GM19452 (cell line): ENCODE measurements at regions not wholly inside any gene's neighbourhood (a gene's known extent, or its start where the extent isn't known, plus 50 kb on each side); places are given as distances from the start of the nearest gene placed in this dataset.
"Not testable (repeated sequence)": the region's sequence is repeated elsewhere in the genome, so short reads cannot be mapped to it uniquely, and the experiment has no call there.

Experiments used
- ATAC-seq: cut with Tn5 transposase; IDR thresholded peaks from one replicate; pipeline ENCODE4 v1.9.1; 2021; ENCODE audit not compliant: unreplicated experiment

DNA sequence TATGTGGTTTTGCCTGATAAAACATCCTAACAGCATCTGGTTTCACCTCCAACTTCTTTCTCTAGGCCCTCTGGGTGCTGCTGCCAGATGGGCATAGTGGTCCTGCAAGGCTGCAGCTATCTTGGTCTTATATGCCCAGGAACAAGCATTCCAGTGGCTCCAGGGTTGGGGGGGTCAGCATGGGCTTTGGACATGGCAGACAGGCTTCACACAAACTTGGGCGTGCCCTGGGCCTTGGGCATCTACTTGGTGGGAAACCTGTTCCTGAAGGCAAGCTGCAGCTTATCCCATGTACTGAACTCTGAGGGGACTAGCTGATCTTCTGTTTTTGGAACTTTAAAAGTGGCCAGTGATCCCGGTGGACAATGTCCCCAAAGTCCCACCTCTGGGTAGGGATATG, 54.9 kb upstream of the ZNF678 start:
- ATAC-seq, result no peak

DNA sequence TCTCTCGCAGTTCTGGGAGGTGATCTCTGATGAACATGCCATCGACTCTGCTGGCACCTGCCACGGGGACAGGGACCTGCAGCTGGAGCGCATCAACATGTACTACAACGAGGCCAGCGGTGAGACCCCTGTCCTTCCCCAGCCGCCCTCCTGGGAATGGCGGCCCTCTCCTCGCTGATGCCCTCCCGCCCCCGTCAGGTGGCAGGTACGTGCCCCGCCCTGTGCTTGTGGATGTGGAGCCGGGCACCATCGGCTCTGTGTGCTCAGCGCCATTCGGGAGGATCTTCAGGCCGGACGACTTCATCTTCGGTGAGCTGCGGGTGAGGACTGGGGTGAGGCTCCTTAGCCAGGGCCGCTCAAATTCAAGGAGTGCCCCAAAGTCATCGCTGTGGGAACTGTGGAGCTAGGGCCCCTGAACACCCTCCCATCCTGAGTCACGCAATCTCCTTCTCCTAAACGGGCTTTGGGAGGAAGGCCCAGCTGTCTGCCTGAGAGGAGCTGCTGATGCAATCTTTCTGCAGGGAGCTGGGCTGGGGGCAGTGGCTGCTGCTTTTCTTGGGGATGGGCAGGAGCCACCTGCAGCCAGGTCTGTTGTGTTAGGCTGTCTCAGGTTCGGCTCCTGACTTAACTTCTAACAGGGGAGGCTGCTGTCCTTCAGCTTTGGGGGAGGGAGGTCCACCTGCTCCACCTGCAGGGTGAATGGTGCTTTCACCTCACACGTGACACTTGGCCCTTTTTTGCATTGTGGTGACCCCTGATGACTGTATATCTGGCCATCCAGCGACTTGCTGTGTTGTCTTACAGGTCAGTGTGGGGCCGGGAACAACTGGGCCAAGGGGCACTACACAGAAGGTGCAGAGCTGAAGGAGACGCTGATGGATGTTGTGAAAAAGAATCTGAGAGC, 56.6 kb upstream of the ZNF678 start:
- ATAC-seq, result not testable (repeated sequence)

DNA sequence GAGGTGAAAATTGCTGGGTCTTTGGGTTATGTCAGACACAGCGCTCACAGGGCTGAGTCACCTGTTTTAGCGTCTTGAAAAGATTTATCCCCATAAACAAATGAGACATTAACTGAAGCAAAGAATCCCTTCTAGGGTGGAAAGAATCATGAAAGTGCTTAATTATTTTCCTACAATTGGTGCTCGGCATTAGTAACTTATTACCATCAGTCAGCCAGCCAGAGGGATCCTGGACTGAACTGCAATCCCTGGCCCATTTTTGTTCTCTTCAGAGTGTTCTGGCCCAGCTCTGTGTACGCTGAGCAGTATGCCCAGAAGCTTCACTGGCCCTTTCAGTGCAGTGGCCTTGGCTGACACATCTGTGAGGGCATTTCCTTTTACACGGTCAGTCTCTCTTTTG, 67.3 kb upstream of the ZNF678 start:
- ATAC-seq, result not testable (repeated sequence)

DNA sequence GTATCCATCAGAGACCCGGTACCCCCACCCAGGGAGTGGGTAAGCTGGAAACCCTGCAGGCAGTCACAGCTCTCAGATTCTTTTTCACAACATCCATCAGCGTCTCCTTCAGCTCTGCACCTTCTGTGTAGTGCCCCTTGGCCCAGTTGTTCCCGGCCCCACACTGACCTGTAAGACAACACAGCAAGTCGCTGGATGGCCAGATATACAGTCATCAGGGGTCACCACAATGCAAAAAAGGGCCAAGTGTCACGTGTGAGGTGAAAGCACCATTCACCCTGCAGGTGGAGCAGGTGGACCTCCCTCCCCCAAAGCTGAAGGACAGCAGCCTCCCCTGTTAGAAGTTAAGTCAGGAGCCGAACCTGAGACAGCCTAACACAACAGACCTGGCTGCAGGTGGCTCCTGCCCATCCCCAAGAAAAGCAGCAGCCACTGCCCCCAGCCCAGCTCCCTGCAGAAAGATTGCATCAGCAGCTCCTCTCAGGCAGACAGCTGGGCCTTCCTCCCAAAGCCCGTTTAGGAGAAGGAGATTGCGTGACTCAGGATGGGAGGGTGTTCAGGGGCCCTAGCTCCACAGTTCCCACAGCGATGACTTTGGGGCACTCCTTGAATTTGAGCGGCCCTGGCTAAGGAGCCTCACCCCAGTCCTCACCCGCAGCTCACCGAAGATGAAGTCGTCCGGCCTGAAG, 69.3 kb upstream of the ZNF678 start:
- not testable (repeated sequence) for ATAC-seq

DNA sequence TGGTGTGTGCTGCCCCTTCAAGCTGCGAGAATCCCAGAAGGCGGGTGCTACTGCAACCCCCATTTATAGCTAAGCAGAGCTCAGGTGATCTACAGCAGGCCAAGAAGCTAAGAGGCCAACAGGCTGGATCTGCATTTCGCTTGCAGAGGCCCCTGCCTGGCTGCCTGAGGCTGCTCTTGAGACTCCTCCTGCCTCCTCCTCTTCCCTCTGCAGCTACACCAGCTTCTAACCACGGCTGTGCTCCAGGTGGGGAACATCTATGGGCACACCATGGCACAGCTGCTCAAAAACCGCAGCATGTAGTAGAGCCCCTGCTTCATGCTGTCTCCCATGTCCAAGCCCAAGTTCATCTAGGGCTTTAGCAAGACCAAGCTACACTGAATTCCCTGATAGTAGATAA, 72.9 kb upstream of the ZNF678 start:
- ATAC-seq, result no peak

DNA sequence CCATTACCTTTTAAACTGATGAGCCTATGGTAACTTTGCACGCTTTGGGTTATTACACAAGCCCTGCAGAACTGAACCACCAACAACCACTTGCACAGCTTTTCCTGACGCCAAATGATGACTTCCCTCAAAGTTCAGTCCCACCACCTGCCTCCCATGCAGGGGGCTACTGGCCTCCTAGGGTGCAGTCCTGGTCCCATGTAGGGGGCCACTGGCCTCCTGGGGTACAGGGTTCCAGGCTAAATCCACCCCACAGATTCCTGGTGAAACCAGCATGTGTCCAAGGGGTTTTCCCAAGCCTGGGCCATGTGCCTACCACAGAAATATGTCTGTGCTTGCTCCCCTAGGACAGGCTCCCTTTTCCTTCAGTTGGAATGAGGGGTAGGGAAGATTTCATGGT, 73.4 kb upstream of the ZNF678 start:
- no peak for ATAC-seq

DNA sequence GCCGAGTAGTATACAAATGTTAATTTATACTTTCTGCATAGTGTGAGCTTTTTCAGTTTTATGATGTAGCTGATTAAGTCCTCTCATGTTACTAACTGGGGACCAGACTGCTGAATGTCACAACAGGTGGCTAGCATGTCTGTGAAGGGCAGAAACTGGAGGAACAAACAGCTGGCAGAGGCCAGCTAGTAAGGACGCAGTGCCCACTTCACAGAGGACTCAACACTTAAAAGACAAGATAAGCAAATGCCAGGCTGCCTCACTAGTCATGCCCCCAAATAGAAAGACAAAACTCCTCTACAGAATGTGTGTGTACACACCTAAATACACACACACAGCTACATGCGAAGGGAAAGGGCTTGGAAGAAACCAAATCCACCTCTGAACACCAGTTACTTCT, 73.8 kb upstream of the ZNF678 start:
- ATAC-seq, result no peak

DNA sequence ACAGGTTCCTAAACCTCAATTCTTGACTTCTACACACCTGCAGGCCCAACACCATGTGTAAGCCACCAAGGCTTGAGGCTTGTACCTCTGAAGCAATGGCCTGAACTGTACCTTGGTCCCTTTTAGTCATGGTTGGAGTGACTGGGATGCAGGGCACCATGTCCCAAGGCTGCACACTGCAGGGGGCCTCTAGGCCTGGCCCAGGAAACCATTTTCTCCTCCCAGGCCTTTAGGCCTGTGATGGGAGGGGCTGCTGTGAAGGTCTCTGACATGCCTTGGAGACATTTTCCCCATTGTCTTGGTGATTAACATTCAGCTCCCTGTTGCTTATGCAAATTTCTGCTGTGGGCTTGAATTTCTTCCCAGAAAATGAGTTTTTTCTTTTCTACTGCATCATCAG, 75.8 kb upstream of the ZNF678 start:
- ATAC-seq, result no peak

DNA sequence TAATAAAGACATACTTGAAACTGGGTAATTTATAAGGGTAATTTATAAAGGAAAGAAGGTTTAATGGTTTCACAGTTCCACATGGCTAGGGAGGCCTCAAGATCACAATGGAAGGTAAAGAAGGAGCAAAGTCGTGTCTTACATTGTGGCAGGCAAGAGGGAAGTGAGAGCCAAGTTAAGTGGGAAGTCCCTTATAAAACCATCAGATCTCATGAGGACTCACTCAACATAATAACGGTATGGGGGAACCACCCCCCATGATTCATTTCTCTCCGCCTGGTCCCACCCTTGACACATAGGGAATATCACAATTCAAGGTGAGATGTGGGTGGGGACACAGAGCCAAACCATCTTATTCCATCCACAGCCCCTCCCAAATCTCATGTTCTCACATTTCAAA, 76.8 kb upstream of the ZNF678 start:
- ATAC-seq, result no peak

DNA sequence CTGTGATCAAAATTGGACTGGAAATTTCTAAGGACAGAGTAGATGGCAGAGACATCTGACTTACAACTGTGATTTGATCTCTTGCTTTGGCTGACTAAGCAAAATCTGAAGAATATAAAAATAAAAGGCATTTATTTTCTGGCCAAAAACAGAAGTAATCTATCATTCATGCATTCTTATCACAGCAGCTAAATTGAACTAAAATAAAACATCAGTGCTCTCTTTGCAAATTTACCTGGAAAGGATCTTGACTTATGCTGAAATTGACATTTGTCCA, 81.4 kb upstream of the ZNF678 start:
- no peak for ATAC-seq

DNA sequence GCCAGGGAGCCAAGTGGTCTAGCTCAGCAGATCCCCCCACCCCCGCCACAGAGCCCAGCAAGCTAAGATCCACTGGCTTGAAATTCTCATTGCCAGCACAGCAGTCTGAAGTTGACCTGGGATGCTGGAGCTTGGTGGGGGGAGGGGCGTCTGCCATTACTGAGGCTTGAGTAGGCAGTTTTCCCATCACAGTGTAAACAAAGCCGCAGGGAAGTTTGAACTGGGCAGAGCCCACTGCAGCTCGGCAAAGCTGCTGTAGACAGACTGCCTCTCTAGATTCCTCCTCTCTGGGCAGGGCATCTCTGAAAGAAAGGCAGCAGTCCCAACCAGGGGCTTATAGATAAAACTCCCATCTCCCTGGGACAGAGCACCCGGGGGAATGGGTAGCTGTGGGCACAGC, 89.3 kb upstream of the ZNF678 start:
- not testable (repeated sequence) for ATAC-seq

DNA sequence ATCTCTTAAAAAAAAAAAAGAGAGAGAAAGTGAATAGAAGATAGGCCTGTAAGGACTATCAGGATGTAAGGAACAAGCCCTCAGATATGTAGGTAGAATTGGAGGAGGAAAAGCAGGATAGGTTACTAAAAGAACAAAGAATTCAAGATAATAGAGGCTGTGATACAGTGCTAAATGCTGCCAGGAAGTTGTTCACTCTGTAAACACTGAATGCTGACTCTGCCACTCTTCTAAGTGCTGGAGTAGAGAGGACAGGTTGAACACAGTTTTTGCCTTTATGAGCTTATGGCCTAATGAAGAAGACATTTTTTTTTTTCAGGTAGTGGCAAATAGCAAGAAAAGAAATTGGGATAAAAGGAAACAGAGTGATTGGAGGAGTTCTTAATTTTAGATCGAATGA, 90.6 kb upstream of the ZNF678 start:
- no peak for ATAC-seq

DNA sequence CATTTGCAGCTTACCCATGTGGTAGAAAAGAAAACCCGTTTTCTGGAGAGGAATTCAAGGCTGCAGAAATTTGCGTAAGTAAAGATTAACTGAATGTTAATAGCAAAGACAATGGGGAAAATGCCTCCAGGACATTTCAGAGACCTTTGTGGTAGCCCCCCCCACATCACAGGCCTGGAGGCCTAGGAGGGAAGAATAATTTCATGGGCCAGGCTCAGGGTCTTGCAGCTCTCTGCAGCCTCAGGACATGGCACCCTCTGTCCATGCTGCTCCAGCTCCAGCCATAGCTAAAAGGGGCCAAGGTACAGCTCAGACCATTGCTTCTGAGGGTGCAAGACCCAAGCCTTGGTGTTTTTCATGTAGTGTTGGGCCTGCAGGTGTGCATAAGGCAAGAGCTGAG, 92.7 kb upstream of the ZNF678 start:
- ATAC-seq, result no peak

DNA sequence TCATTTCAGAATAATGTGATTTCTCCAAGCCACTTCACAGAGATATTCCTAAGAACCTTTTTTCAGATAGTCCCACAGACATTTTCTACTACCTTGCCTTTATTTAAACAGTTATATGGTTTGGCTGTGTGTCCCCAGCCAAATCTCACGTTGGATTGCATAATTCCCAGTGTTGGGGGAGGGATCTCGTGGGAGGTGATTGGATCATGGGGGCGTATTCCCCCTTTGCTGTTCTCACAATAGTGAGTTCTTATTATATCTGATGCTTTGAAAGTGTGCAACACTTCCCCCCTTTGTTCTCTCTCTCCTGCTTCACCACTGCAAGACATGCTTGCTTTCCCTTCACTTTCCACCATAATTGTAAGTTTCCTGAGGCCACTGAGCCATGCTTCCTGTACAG, 93.6 kb upstream of the ZNF678 start:
- ATAC-seq, result no peak

DNA sequence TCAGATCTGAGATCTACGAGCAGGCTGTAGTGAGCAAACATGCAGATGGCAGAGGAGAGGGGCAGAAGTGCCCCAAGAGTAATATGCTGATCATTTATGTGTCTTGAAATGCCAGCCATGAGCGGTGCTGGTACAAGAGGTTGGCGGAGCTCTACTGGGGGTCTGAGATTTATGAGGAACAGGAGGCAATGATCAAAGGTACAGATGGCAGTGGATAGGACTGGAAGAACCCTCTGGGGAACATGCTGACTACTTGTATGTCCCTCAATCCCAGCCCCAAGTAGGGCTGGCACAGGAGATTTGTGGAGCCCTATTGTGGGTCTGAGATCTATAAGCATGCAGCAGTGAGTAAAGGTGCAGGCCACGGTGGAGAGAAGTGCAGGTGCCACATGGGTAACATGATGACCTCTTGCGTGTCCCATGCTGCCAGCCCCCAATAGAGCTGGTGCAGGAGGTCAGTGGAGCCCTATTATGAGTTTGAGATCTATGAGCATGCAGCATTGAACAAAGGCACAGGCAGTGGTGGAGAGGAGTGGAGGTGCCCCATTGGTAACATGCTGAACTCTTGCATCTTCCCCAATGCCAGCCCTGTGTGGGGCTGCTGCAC, 97.2 kb upstream of the ZNF678 start:
- no peak for ATAC-seq

DNA sequence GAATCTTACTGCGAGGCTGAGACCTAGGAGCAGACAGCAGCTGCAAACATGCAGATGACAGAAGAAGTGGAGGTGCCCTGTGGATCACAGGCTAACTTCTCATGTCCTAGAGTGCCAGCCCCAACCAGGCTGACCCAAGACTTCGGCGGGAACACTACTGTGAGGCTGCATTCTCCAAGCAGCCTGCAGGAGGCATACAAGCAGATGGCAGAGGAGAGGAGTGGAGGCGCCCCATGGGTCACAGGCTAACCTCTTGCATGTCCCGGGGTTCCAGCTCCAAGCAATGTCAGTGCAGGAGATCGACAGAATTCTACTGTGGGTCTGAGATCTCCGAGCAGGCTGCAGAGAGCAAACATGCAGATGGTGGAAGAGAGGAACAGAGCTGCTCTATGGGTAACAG, 98.1 kb upstream of the ZNF678 start:
- ATAC-seq, result no peak

DNA sequence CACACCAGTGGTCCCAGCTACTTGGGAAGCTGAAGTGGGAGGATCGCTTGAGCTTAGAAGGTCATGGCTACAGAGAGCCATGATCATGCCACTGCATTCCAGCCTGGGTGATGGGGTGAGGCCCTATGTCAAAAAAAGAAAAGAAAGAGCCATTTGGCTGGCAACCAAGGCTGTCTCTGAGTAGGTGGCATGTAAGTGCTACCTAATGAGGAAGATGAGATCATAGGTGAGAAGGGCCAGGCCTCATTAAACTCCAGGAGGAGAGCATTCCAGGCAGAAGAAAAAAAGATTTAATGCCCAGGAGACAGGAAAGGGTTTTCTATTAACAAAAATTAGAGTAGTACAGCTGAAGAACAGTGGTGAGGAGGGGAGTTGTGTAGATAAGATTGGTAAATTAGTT, 103.4 kb upstream of the ZNF678 start:
- ATAC-seq, result no peak

DNA sequence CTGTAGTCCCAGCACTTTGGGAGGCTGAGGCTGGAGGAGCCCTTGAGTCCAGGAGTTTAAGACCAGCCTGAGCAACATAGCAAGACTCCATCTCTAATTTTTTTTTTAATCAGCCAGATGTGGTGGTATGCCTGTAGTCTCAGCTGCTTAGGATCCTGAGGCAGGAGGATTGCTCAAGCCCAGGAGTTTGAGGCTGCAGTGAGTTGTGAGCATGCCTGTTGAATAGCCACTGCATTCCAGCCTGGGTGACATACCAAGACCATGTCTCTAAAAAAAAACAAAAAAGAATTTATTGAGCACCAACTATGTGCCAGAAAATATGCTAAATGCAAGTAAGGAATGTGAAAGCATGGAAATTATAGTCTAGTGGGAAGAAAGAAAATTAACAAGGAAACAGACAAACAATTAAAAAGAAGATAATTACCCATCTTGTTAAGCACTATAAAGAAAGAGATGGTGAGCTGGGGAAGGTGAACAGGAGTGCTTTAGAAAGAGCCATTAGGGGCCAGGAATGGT, 104.0 kb upstream of the ZNF678 start:
- no peak for ATAC-seq

DNA sequence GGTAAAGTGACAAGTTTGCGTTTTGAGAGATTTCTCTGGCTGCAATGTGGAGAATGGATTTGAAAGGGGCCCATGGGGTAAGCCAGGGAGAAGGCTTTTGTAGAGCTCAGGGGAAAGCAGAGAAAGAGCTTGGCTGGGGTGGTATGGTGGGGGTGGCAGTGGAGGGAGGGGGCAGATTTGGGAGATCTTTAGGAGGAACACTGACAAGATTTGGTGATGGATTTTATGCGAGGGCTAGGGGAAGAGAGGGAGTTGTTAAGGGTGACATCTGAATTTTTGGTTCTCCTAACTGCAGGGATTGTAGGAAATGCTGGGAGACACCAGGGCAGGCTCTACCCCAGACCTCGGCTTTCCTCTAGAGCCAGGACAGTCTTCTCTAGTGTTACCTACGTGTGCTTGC, 108.7 kb upstream of the ZNF678 start:
- ATAC-seq, result no peak

DNA sequence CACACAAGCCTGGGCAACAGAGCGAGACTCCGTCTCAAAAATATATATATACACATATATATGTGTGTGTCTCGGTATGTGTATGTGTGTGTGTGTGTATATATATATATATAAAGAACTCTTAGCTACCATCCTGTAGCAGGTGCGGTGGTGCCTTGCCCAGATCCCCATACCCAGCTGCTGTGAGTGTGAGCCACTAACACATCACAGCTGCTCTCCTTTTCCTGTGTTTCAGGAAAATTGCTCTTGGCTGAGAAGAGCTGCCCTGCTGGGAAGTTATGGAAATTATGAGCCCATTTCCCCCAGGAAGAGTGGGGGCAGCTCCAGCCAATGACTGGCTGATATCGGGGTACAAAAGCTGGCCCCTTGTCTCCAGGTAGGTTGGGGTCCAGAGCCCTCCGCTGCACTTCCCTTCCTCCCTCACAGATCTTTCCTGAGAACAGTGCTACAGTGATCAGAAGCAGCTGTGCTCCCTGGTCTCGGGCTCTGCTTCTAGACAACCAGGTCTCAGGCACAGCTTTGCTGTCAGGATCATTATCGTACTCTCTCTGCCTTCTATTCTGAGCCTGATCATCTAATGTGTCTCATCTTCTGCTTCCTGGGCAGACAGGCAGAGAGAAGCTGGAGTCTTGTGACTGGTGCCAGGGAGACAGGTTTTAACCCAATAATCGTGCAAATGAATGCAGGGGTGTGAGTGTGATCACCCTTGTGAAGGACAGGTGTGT, 109.6 kb upstream of the ZNF678 start:
- no peak for ATAC-seq

DNA sequence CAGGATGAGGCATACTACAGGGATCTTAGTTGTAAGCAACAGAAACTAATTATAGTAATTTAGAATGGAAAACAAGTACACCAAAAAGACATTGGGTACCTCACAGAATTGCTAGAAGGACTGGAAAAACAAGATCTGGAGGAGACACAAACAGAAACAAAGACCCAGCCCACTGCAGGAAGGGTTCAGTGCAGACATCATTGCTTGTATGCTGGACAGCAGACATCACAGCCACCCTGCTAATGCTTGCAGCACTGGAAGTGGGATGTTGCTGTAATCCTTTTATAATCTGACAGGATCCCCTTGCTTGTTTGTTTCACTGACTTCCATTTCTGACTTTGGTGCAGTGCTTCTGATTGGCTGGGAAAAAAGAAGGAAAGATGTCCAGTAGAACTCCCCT, 111.4 kb upstream of the ZNF678 start:
- no peak for ATAC-seq
